ENCODE measurements at regions not wholly inside any gene's neighbourhood (a gene's known extent, or its start where the extent isn't known, plus 50 kb on each side); places are given as distances from the start of the nearest gene placed in this dataset.

DNA sequence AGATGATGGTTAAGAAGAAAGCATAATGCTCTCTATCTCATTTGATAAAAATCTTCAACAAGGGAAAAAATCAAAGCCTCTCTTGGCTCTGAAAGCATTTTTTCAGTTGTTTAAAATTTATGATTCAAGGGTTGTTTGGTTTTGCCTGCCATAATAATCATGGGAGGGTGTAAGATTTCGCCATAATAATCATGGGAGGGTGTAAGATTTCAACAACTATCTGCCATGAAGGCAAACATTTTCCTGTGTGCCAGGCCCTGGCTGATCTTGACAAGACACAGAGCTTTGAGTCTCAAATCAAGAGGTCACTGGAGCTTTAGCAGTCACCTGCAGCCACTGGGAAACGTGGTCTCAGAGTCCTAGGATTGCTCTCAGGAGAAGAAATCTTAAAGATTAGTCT is 175.1 kb upstream of the PIEZO2 start:
- H3K36me3 Mint-ChIP-seq (ENCODE audit: low read depth): no peaks in the 10 kb centered on the region
- no peak for ATAC-seq

More for the DNA sequence above, 175.1 kb upstream of the PIEZO2 start:
- no peak for TF ChIP-seq STAT1 (IDR thresholded peaks at IDR 0.05; ENCODE audit: unreplicated experiment)
- no peak for TF ChIP-seq ZNF331 (CRISPR knock-in tag; IDR thresholded peaks at IDR 0.05; ENCODE audit: low read depth)
- TF ChIP-seq EZH2 (IDR thresholded peaks at IDR 0.05; ENCODE audit: low read depth, unreplicated experiment): no peak
- TF ChIP-seq, protein P1, sequence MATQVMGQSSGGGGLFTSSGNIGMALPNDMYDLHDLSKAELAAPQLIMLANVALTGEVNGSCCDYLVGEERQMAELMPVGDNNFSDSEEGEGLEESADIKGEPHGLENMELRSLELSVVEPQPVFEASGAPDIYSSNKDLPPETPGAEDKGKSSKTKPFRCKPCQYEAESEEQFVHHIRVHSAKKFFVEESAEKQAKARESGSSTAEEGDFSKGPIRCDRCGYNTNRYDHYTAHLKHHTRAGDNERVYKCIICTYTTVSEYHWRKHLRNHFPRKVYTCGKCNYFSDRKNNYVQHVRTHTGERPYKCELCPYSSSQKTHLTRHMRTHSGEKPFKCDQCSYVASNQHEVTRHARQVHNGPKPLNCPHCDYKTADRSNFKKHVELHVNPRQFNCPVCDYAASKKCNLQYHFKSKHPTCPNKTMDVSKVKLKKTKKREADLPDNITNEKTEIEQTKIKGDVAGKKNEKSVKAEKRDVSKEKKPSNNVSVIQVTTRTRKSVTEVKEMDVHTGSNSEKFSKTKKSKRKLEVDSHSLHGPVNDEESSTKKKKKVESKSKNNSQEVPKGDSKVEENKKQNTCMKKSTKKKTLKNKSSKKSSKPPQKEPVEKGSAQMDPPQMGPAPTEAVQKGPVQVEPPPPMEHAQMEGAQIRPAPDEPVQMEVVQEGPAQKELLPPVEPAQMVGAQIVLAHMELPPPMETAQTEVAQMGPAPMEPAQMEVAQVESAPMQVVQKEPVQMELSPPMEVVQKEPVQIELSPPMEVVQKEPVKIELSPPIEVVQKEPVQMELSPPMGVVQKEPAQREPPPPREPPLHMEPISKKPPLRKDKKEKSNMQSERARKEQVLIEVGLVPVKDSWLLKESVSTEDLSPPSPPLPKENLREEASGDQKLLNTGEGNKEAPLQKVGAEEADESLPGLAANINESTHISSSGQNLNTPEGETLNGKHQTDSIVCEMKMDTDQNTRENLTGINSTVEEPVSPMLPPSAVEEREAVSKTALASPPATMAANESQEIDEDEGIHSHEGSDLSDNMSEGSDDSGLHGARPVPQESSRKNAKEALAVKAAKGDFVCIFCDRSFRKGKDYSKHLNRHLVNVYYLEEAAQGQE (IDR thresholded peaks at IDR 0.05; ENCODE audit: unreplicated experiment): no peak
- no peak for TF ChIP-seq CREB1 (CRISPR knock-in tag; IDR thresholded peaks at IDR 0.05; ENCODE audit: low read depth)
- TF ChIP-seq POLR2AphosphoS5 (IDR thresholded peaks at IDR 0.05; ENCODE audit: low read depth): no peak
- TF ChIP-seq, protein P2, sequence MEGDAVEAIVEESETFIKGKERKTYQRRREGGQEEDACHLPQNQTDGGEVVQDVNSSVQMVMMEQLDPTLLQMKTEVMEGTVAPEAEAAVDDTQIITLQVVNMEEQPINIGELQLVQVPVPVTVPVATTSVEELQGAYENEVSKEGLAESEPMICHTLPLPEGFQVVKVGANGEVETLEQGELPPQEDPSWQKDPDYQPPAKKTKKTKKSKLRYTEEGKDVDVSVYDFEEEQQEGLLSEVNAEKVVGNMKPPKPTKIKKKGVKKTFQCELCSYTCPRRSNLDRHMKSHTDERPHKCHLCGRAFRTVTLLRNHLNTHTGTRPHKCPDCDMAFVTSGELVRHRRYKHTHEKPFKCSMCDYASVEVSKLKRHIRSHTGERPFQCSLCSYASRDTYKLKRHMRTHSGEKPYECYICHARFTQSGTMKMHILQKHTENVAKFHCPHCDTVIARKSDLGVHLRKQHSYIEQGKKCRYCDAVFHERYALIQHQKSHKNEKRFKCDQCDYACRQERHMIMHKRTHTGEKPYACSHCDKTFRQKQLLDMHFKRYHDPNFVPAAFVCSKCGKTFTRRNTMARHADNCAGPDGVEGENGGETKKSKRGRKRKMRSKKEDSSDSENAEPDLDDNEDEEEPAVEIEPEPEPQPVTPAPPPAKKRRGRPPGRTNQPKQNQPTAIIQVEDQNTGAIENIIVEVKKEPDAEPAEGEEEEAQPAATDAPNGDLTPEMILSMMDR (conservative IDR thresholded peaks at IDR 0.05; ENCODE audit: low read depth in 2 of 2): no peak
- no peak for TF ChIP-seq NANOG (IDR thresholded peaks at IDR 0.05; ENCODE audit: borderline replicate concordance)
- TF ChIP-seq ZNF114 (CRISPR knock-in tag; IDR thresholded peaks at IDR 0.05): no peak
- TF ChIP-seq, protein P3, sequence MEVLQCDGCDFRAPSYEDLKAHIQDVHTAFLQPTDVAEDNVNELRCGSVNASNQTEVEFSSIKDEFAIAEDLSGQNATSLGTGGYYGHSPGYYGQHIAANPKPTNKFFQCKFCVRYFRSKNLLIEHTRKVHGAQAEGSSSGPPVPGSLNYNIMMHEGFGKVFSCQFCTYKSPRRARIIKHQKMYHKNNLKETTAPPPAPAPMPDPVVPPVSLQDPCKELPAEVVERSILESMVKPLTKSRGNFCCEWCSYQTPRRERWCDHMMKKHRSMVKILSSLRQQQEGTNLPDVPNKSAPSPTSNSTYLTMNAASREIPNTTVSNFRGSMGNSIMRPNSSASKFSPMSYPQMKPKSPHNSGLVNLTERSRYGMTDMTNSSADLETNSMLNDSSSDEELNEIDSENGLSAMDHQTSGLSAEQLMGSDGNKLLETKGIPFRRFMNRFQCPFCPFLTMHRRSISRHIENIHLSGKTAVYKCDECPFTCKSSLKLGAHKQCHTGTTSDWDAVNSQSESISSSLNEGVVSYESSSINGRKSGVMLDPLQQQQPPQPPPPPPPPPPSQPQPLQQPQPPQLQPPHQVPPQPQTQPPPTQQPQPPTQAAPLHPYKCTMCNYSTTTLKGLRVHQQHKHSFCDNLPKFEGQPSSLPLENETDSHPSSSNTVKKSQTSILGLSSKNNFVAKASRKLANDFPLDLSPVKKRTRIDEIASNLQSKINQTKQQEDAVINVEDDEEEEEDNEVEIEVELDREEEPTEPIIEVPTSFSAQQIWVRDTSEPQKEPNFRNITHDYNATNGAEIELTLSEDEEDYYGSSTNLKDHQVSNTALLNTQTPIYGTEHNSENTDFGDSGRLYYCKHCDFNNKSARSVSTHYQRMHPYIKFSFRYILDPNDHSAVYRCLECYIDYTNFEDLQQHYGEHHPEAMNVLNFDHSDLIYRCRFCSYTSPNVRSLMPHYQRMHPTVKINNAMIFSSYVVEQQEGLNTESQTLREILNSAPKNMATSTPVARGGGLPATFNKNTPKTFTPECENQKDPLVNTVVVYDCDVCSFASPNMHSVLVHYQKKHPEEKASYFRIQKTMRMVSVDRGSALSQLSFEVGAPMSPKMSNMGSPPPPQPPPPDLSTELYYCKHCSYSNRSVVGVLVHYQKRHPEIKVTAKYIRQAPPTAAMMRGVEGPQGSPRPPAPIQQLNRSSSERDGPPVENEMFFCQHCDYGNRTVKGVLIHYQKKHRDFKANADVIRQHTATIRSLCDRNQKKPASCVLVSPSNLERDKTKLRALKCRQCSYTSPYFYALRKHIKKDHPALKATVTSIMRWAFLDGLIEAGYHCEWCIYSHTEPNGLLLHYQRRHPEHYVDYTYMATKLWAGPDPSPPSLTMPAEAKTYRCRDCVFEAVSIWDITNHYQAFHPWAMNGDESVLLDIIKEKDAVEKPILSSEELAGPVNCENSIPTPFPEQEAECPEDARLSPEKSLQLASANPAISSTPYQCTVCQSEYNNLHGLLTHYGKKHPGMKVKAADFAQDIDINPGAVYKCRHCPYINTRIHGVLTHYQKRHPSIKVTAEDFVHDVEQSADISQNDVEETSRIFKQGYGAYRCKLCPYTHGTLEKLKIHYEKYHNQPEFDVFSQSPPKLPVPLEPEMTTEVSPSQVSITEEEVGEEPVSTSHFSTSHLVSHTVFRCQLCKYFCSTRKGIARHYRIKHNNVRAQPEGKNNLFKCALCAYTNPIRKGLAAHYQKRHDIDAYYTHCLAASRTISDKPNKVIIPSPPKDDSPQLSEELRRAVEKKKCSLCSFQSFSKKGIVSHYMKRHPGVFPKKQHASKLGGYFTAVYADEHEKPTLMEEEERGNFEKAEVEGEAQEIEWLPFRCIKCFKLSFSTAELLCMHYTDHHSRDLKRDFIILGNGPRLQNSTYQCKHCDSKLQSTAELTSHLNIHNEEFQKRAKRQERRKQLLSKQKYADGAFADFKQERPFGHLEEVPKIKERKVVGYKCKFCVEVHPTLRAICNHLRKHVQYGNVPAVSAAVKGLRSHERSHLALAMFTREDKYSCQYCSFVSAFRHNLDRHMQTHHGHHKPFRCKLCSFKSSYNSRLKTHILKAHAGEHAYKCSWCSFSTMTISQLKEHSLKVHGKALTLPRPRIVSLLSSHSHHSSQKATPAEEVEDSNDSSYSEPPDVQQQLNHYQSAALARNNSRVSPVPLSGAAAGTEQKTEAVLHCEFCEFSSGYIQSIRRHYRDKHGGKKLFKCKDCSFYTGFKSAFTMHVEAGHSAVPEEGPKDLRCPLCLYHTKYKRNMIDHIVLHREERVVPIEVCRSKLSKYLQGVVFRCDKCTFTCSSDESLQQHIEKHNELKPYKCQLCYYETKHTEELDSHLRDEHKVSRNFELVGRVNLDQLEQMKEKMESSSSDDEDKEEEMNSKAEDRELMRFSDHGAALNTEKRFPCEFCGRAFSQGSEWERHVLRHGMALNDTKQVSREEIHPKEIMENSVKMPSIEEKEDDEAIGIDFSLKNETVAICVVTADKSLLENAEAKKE (CRISPR knock-in tag; IDR thresholded peaks at IDR 0.05): no peak
- TF ChIP-seq, protein P4, sequence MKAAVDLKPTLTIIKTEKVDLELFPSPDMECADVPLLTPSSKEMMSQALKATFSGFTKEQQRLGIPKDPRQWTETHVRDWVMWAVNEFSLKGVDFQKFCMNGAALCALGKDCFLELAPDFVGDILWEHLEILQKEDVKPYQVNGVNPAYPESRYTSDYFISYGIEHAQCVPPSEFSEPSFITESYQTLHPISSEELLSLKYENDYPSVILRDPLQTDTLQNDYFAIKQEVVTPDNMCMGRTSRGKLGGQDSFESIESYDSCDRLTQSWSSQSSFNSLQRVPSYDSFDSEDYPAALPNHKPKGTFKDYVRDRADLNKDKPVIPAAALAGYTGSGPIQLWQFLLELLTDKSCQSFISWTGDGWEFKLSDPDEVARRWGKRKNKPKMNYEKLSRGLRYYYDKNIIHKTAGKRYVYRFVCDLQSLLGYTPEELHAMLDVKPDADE (IDR thresholded peaks at IDR 0.05): no peak
- no peak for TF ChIP-seq EZH2phosphoT487 (IDR thresholded peaks at IDR 0.05; ENCODE audit: unreplicated experiment)
- no peak for TF ChIP-seq JUNB (IDR thresholded peaks at IDR 0.05; ENCODE audit: unreplicated experiment)
- Histone ChIP-seq H3K9me2 (ENCODE audit: insufficient read depth) (0 out of 2 replicates have a peak, but pooled peaks cover 2% of the 10 kb centered on the region), H3K27ac (ENCODE audit: low read depth) (no peak overlapping the region), H2AFZ (no peak overlapping the region), H3F3A (replicated peaks; ENCODE audit: low read depth) (no peaks in the 10 kb centered on the region), H3K79me2 (replicated peaks; ENCODE audit: insufficient read depth) (no peaks in the 10 kb centered on the region), H4K20me1 (replicated peaks; ENCODE audit: insufficient read depth) (no peaks in the 10 kb centered on the region), H3K27me3 (ENCODE audit: insufficient read depth) (no peaks in the 10 kb centered on the region), H3K36me3 (ENCODE audit: insufficient read depth) (no peaks in the 10 kb centered on the region), H3K4me3 (no peak overlapping the region), H3K4me1 (ENCODE audit: insufficient read depth) (no peaks in the 10 kb centered on the region), H3K4me2 (no peak overlapping the region)
- H3K27me3 Mint-ChIP-seq (ENCODE audit: insufficient read depth, low read depth, poor library complexity): peaks cover 2% of the 10 kb centered on the region
- H3K27ac Mint-ChIP-seq: no peak overlapping the region
- H3K9me3 Mint-ChIP-seq: no peaks in the 10 kb centered on the region
- no peak for DNase-seq (ENCODE audit: low spot score)
- no peaks in the 10 kb centered on the region for H3K4me1 Mint-ChIP-seq
- H3K4me3 Mint-ChIP-seq: no peak overlapping the region
